GM13976 (cell line): ENCODE measurements at regions not wholly inside any gene's neighbourhood (a gene's known extent, or its start where the extent isn't known, plus 50 kb on each side); places are given as distances from the start of the nearest gene placed in this dataset.
"Not testable (repeated sequence)": the region's sequence is repeated elsewhere in the genome, so short reads cannot be mapped to it uniquely, and the experiment has no call there.

Experiments used
- DNase-seq: peaks from one replicate; pipeline ENCODE4 v3.0.0; 2012; ENCODE audit warnings: low spot score
- CTCF ChIP-seq: IDR thresholded peaks from 2 replicates; pipeline ENCODE4 v1.5.1; 2012; ENCODE audit warnings: borderline replicate concordance, mild to moderate bottlenecking; ENCODE audit not compliant: insufficient read depth; ENCODE audit errors: extremely low read depth, missing control alignments, control extremely low read depth
- in situ Hi-C: fragments of 300-500 bp; cut with MboI; formaldehyde crosslinking; loops from one replicate; pipeline ENCODE4 v1.12.0; 2022; ENCODE audit warnings: low sequenced_read_pairs, mixed read lengths, inconsistent platforms; ENCODE audit not compliant: unreplicated experiment

GRCh38 chrX:1011691-1012283, 200.7 kb downstream of the CRLF2 start:
- no peak for TF ChIP-seq CTCF
- no peak for DNase-seq
- in situ Hi-C loops: no loop called here

- no peak for DNase-seq
- no peak for TF ChIP-seq CTCF
- in situ Hi-C loops: no loop called here
Observed at GRCh38 chrX:1009771-1010170, 202.7 kb downstream of the CRLF2 start.

GRCh38 chrX:1006156-1006730, 206.2 kb downstream of the CRLF2 start:
- TF ChIP-seq CTCF: no peak
- DNase-seq: no peak
- in situ Hi-C loops: no loop called here

- no peak for TF ChIP-seq CTCF
- in situ Hi-C loops: no loop called here
Observed at GRCh38 chrX:1002611-1003010, 209.8 kb downstream of the CRLF2 start.

GRCh38 chrX:997631-998137, 214.8 kb downstream of the CRLF2 start:
- TF ChIP-seq CTCF: no peak
- DNase-seq: no peak
- in situ Hi-C loops: no loop called here

More at GRCh38 chrX:1002611-1003010, 209.8 kb downstream of the CRLF2 start:
- DNase-seq: no peak

GRCh38 chrX:994780-995179, 217.7 kb downstream of the CRLF2 start:
- DNase-seq: no peak
- no peak for TF ChIP-seq CTCF
- in situ Hi-C loops: no loop called here

GRCh38 chrX:989959-990510, 222.4 kb downstream of the CRLF2 start:
- in situ Hi-C loops: no loop called here
- no peak for TF ChIP-seq CTCF
- peak; percentile 50 for DNase-seq

- DNase-seq, in situ Hi-C loops: not testable (repeated sequence)
Observed at GRCh38 chrX:988530-988929, 223.9 kb downstream of the CRLF2 start.
